ENCODE measurements at regions not wholly inside any gene's neighbourhood (a gene's known extent, or its start where the extent isn't known, plus 50 kb on each side); places are given as distances from the start of the nearest gene placed in this dataset.

- no peak overlapping the region for H2BK120ac ChIP-seq (ENCODE audit: low read depth, low read length, poor library complexity, severe bottlenecking)
- no peaks in the 10 kb centered on the region for H4K20me1 ChIP-seq (ENCODE audit: control insufficient read depth, insufficient read depth, insufficient read length)
- H3K27ac Mint-ChIP-seq: no peak overlapping the region
- H3K4me1 Mint-ChIP-seq: no peaks in the 10 kb centered on the region
- H3K4ac ChIP-seq (ENCODE audit: low read depth, low read length): no peak overlapping the region
- H3K23ac ChIP-seq (ENCODE audit: insufficient read length, low read depth, low read length): no peak overlapping the region
- H4K91ac ChIP-seq (ENCODE audit: insufficient read length, low read depth, low read length): no peak overlapping the region
- H3K18ac ChIP-seq (ENCODE audit: insufficient read length, low read depth, low read length): no peak overlapping the region
- no peak overlapping the region for H3K4me2 ChIP-seq (ENCODE audit: insufficient read depth, insufficient read length, low read length)
- no peak overlapping the region for H2BK20ac ChIP-seq (ENCODE audit: low read depth, low read length, poor library complexity, severe bottlenecking)
- DNase-seq: no peak
- H4K8ac ChIP-seq (replicated peaks; ENCODE audit: insufficient read length, low read depth, low read length): no peak overlapping the region
- H3K4me3 Mint-ChIP-seq: no peak overlapping the region
- H2AK5ac ChIP-seq (ENCODE audit: insufficient read length, low read length): no peak overlapping the region
- no peaks in the 10 kb centered on the region for H3K23me2 ChIP-seq (ENCODE audit: insufficient read length, low read depth, low read length, poor library complexity, severe bottlenecking)
- H4K5ac ChIP-seq (ENCODE audit: insufficient read length, low read depth, low read length): no peak overlapping the region
- no peaks in the 10 kb centered on the region for H3K27me3 ChIP-seq (ENCODE audit: insufficient read depth, low read length)
- H3K36me3 Mint-ChIP-seq (ENCODE audit: insufficient read depth in 1 of 3, low read depth in 3 of 3): no peaks in the 10 kb centered on the region
- H2BK15ac ChIP-seq (ENCODE audit: low read depth, low read length): no peak overlapping the region
- no peaks in the 10 kb centered on the region for H3K79me2 ChIP-seq (ENCODE audit: insufficient read depth, low read length)
- no peaks in the 10 kb centered on the region for H3K27me3 Mint-ChIP-seq (ENCODE audit: low read depth)
- H3T11ph ChIP-seq (ENCODE audit: low read length): no peak overlapping the region
- H3K79me1 ChIP-seq (ENCODE audit: insufficient read depth, low read depth, low read length, poor library complexity, severe bottlenecking): no peaks in the 10 kb centered on the region
- no peak overlapping the region for H2AFZ ChIP-seq (ENCODE audit: low read length)
- no peak overlapping the region for H3K27ac ChIP-seq (ENCODE audit: insufficient read length, low read depth, low read length)
- H3K9me3 ChIP-seq (ENCODE audit: control insufficient read depth, low read depth, low read length): no peaks in the 10 kb centered on the region
- H3K9me3 Mint-ChIP-seq: no peaks in the 10 kb centered on the region
- H2BK5ac ChIP-seq (ENCODE audit: insufficient read length, low read length): no peak overlapping the region
- no peaks in the 10 kb centered on the region for H3K4me1 ChIP-seq (ENCODE audit: insufficient read depth, low read length)
- H3K9ac ChIP-seq (ENCODE audit: extremely low read depth, insufficient read length, low read length): no peak overlapping the region
- no peak for TF ChIP-seq CTCF (conservative IDR thresholded peaks at IDR 0.05)
- no peak overlapping the region for H3K14ac ChIP-seq (ENCODE audit: insufficient read depth, low read length)
- no CpG with 5 or more reads among the region's 1 CpG for WGBS (ENCODE audit: extremely low coverage, insufficient read length, low lambda C conversion rate)
- no peak overlapping the region for H2BK12ac ChIP-seq (ENCODE audit: insufficient read length, low read depth, low read length)
- no peak overlapping the region for H3K56ac ChIP-seq (ENCODE audit: insufficient read length, low read depth, low read length)
These were observed 286.5 kb upstream of the CDH7 start for GRCh38 chr18:65464361-65464760.
